Esophagus squamous epithelium (tissue), 5 donors: ENCODE measurements at regions not wholly inside any gene's neighbourhood (a gene's known extent, or its start where the extent isn't known, plus 50 kb on each side); places are given as distances from the start of the nearest gene placed in this dataset.

Experiments
- DNase-seq: peaks from one replicate; lab custom pipeline; 2025; lab: John Stamatoyannopoulos, UW
- H3K27ac ChIP-seq, 4 donors: fragments of 200-600 bp; sonication (generic); one replicate each; pipeline ENCODE4 v1.5.1; 2016 to 2019; ENCODE audit warnings: mild to moderate bottlenecking in 1 of 4
- H3K27me3 ChIP-seq, 4 donors: fragments of 200-600 bp; sonication (generic); 1 replicate in 3 of 4; 2 replicates in 1 of 4; pipeline versions ENCODE4 v1.5.1 to v1.6.0; 2017 to 2021; ENCODE audit warnings: antibody characterized with exemption in 1 of 4
- H3K36me3 ChIP-seq, 3 donors: fragments of 200-600 bp; sonication (generic); one replicate each; pipeline ENCODE4 v1.5.1; 2016 to 2019
- H3K4me1 ChIP-seq, 3 donors: fragments of 200-600 bp; sonication (generic); one replicate each; pipeline ENCODE4 v1.5.1; 2017 to 2019
- H3K4me3 ChIP-seq, 4 donors: fragments of 200-600 bp; sonication (generic); 1 replicate in 3 of 4; 2 replicates in 1 of 4; pipeline ENCODE4 v1.5.1; 2016 to 2019; ENCODE audit warnings: mild to moderate bottlenecking in 2 of 4, moderate library complexity in 1 of 4
- H3K9me3 ChIP-seq, 3 donors: fragments of 200-600 bp; sonication (generic); one replicate each; pipeline ENCODE4 v1.5.1; 2016 to 2019
- POLR2A ChIP-seq, 4 donors: fragments of 450-650 bp; IDR thresholded peaks; one replicate each; pipeline ENCODE4 v1.6.1; 2017; ENCODE audit warnings: antibody characterized with exemption in 4 of 4, mild to moderate bottlenecking in 4 of 4, moderate library complexity in 3 of 4
- WGBS, 2 donors: methylation state at CpG; one replicate each; pipeline ENCODE4 v1.1.5; 2018; 5-methylcytosine and 5-hydroxymethylcytosine counted together
- intact Hi-C: fragments of 100-400 bp; cut with DNase I; formaldehyde crosslinking; loops from one replicate; pipeline ENCODE4 v1.15.0; 2022
- TF ChIP-seq, protein P1 (sequence below), 6 experiments: fragments of 450-650 bp in 4 of 6; fragments of 200-600 bp in 2 of 6; sonication (generic) in 2 of 6; IDR thresholded peaks; one replicate each; pipeline ENCODE4 v1.5.1; 2016 to 2019; ENCODE audit warnings: antibody characterized with exemption in 6 of 6, mild to moderate bottlenecking in 4 of 6, moderate library complexity in 4 of 6
- donor health status: DM: yes; HTN: yes; CAD: no.

DNA sequence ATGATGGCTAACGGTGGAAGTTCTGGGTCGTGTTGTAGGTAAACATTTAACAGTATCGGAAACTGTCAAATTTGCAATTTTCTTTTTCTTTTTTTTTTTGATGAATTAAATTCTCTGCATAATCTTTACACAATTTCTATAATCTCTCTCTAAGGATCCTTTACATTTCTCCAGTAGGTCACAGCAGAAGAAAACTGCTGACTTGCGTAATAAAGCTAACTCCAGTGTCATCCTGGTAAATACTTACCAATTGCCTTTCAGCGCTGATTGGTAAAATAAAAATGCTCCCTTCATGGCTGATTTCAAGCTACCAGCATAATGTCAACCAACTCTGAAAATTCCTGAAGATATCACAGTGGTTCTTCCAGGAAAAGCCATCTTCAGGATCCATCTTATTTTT, 510.5 kb upstream of the ATXN8OS start:
- intact Hi-C loops, result no loop called here

DNA sequence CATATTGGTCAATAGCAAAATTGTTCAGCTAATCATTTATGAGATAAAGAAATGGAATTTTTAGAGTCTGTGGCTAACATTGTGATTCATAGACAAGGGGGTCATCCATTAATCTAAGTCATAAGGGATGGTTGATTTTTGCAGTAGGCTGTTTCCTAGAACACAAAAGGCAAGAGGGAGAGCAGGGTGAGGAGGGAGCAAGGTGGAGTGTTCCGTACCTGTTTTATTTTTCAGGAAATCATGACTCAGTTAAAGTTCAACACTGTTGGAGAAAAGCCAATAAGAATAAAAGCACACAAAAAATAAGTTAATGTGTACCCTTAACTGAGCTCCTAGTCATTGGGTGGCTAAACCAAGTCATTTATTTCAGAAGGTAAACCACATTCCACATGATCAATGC, 512.4 kb upstream of the ATXN8OS start:
- 38 to 44% methylated on average over 1 of the region's 1 CpG for WGBS, 2 donors
- DNase-seq, result no peak
- H3K4me1 ChIP-seq, result no peaks in the 10 kb centered on the region
- H3K9me3 ChIP-seq, result no peaks in the 10 kb centered on the region
- no peak overlapping the region for H3K27ac ChIP-seq
- H3K27me3 ChIP-seq, result no peaks in the 10 kb centered on the region
- TF ChIP-seq POLR2A (IDR thresholded peaks at IDR 0.05), result no peak
- TF ChIP-seq, protein P1, sequence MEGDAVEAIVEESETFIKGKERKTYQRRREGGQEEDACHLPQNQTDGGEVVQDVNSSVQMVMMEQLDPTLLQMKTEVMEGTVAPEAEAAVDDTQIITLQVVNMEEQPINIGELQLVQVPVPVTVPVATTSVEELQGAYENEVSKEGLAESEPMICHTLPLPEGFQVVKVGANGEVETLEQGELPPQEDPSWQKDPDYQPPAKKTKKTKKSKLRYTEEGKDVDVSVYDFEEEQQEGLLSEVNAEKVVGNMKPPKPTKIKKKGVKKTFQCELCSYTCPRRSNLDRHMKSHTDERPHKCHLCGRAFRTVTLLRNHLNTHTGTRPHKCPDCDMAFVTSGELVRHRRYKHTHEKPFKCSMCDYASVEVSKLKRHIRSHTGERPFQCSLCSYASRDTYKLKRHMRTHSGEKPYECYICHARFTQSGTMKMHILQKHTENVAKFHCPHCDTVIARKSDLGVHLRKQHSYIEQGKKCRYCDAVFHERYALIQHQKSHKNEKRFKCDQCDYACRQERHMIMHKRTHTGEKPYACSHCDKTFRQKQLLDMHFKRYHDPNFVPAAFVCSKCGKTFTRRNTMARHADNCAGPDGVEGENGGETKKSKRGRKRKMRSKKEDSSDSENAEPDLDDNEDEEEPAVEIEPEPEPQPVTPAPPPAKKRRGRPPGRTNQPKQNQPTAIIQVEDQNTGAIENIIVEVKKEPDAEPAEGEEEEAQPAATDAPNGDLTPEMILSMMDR (IDR thresholded peaks at IDR 0.05), result no peak
- H3K36me3 ChIP-seq, result no peaks in the 10 kb centered on the region
- H3K4me3 ChIP-seq, result no peak overlapping the region
- intact Hi-C loops, result no loop called here

More for the DNA sequence above, 510.5 kb upstream of the ATXN8OS start:
- WGBS, 2 donors, result 75 to 86% methylated on average over 5 of the region's 5 CpGs
- Histone ChIP-seq H3K36me3 (no peaks in the 10 kb centered on the region), H3K9me3 (no peaks in the 10 kb centered on the region), H3K4me1 (no peaks in the 10 kb centered on the region), H3K4me3 (no peak overlapping the region), H3K27ac (no peak overlapping the region), H3K27me3 (no peaks in the 10 kb centered on the region)
- DNase-seq, result no peak
- TF ChIP-seq, protein P1 (IDR thresholded peaks at IDR 0.05), result no peak
- TF ChIP-seq POLR2A (IDR thresholded peaks at IDR 0.05), result no peak

DNA sequence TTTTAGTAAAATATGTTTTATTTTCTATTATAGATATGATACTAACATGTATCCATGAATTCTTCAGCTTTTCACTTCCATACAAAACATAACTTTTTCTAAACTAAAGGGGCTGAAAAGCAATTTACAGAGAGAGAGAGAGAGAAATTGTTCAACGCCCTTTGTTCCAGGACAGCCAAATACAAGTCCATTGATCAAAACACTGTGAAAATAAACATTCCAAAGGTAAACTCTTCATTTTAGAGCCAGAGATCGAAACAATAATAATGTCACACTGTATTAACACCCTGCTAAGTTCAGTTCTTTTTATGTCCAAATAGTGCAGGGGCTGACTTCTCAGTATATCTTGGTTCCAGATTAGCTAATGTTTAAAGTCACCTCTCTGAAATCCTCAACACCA, 516.2 kb upstream of the ATXN8OS start:
- intact Hi-C loops, result no loop called here
- 19 to 26% methylated on average over 2 of the region's 2 CpGs for WGBS, 2 donors
- Histone ChIP-seq H3K4me1 (no peaks in the 10 kb centered on the region), H3K27ac (no peak overlapping the region), H3K9me3 (no peaks in the 10 kb centered on the region), H3K4me3 (no peak overlapping the region), H3K27me3 (no peaks in the 10 kb centered on the region), H3K36me3 (no peaks in the 10 kb centered on the region)
- no peak for TF ChIP-seq POLR2A (IDR thresholded peaks at IDR 0.05)
- TF ChIP-seq, protein P1 (IDR thresholded peaks at IDR 0.05), result no peak
- DNase-seq, result no peak

DNA sequence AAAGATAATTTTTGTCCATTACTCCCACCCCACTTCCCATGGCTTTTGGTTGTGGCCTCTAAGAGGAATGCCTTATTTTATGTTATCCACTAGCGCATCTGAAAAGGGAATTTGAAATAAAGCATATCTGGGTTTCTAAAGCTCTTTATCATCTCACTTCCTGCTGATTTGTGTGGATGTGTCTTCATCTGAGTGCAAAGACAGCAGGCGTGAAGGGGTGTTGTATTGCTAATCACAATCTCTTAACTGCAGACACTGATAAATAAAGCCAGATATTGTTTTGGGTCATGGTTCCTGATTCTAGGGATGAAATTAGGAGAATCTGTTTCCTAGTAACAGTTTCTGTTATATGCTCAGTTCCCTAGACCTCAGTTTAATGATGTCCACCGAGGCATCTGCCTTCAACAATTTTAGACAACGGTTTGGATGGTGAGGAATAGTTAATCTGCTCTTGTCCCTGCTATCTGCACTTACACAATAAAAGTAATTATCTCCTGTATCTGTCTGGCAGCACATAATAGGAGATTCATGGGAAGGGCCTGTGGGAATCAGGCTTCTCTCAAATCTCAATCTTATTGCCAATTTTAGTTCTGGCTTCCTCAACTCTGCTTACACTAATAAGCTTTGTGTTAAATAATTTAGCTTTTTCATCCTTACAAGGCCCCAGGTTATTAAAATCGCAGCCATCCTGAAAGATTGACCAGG, 517.9 kb upstream of the ATXN8OS start:
- Histone ChIP-seq H3K9me3 (no peaks in the 10 kb centered on the region), H3K27me3 (no peaks in the 10 kb centered on the region), H3K27ac (no peak overlapping the region), H3K36me3 (no peaks in the 10 kb centered on the region), H3K4me3 (no peak overlapping the region), H3K4me1 (no peaks in the 10 kb centered on the region)
- 59 to 75% methylated on average over 5 of the region's 5 CpGs for WGBS, 2 donors
- TF ChIP-seq POLR2A (IDR thresholded peaks at IDR 0.05), result no peak
- DNase-seq, result no peak
- intact Hi-C loops, result no loop called here

DNA sequence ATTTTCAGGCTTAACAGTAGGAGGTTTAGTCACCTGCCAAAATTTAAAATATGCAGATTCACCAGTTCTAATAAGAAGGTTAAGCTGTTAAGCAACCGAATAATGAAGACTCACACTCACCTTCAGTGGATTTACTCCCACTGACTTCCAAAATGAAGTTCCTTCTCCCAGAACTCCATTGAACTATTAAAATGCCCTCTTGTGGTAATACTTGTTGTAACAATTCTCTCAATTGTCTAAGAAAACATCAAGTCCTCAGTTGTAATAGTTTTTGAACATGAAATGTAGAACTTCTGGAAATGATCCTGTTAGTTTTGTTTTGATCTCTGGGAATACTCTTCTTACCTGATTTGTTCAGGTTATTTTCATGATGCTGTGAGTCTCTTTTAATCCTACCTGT, 522.0 kb upstream of the ATXN8OS start:
- no peaks in the 10 kb centered on the region for H3K36me3 ChIP-seq
- DNase-seq, result no peak
- intact Hi-C loops, result no loop called here
- no peak overlapping the region for H3K4me3 ChIP-seq
- no peaks in the 10 kb centered on the region for H3K27me3 ChIP-seq
- H3K27ac ChIP-seq, result no peak overlapping the region
- 69 to 77% methylated on average over 1 of the region's 1 CpG for whole genome bisulfite sequencing, 2 donors
- no peaks in the 10 kb centered on the region for H3K9me3 ChIP-seq
- no peak for TF ChIP-seq POLR2A (IDR thresholded peaks at IDR 0.05)
- TF ChIP-seq, protein P1 (IDR thresholded peaks at IDR 0.05), result no peak
- no peaks in the 10 kb centered on the region for H3K4me1 ChIP-seq
